ENCODE measurements at regions not wholly inside any gene's neighbourhood (a gene's known extent, or its start where the extent isn't known, plus 50 kb on each side); places are given as distances from the start of the nearest gene placed in this dataset.

GRCh38 chr9:80009204-80009603 lies 437.4 kb downstream of the TLE4 start:
- peaks cover 11% of the 10 kb centered on the region for H3K36me3 Mint-ChIP-seq
- H3K9me3 Mint-ChIP-seq = peaks cover 9% of the 10 kb centered on the region
- H3K4me3 Mint-ChIP-seq = no peak overlapping the region
- peaks cover 6% of the 10 kb centered on the region for H3K4me1 Mint-ChIP-seq
- H3K27me3 Mint-ChIP-seq = no peaks in the 10 kb centered on the region
- no peak for ATAC-seq (ENCODE audit: low read depth)
- no peak for DNase-seq (ENCODE audit: low spot score in 2 of 2)
- H3K27ac Mint-ChIP-seq = no peak overlapping the region

GRCh38 chr9:80004714-80005113 lies 432.9 kb downstream of the TLE4 start:
- ATAC-seq (ENCODE audit: low read depth) (no peak), DNase-seq (ENCODE audit: low spot score in 2 of 2) (no peak)
- peaks cover 6% of the 10 kb centered on the region for H3K9me3 Mint-ChIP-seq
- H3K27ac Mint-ChIP-seq = no peak overlapping the region
- no peaks in the 10 kb centered on the region for H3K4me1 Mint-ChIP-seq
- H3K36me3 Mint-ChIP-seq = peaks cover 1% of the 10 kb centered on the region
- H3K27me3 Mint-ChIP-seq = no peaks in the 10 kb centered on the region
- H3K4me3 Mint-ChIP-seq = no peak overlapping the region

GRCh38 chr9:79990536-79990935 lies 418.8 kb downstream of the TLE4 start:
- ATAC-seq (ENCODE audit: low read depth) (no peak), DNase-seq (ENCODE audit: low spot score in 2 of 2) (no peak)
- no peaks in the 10 kb centered on the region for H3K27me3 Mint-ChIP-seq
- no peak overlapping the region for H3K27ac Mint-ChIP-seq
- H3K36me3 Mint-ChIP-seq = peaks cover 3% of the 10 kb centered on the region
- H3K4me1 Mint-ChIP-seq = peaks cover 5% of the 10 kb centered on the region
- H3K9me3 Mint-ChIP-seq = peaks cover 4% of the 10 kb centered on the region
- no peak overlapping the region for H3K4me3 Mint-ChIP-seq

GRCh38 chr9:79989079-79989478 lies 417.3 kb downstream of the TLE4 start:
- ATAC-seq (ENCODE audit: low read depth) = no peak
- no peak overlapping the region for H3K4me3 Mint-ChIP-seq

DNA sequence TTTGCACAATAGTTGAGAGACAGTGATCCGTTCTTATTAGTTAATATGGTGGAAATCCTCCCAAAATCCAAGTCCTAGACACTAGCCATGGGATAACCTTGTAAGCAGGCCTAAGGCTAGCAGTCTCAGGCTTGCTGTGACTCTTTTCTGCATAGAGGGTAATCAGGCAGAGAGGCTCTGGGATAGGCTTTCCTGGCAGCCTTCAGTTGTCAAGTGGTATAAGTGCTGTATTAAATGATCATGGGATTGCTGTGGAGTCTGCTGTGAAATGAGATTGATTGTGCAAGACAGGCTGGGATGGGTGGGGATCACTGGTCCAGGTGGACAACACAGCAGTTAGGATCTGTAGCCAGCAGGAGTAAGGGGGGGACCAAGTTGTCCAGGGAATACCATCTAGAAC lies 416.4 kb downstream of the TLE4 start:
- Mint-ChIP-seq H3K27ac (no peak overlapping the region), H3K9me3 (no peaks in the 10 kb centered on the region), H3K4me3 (no peak overlapping the region), H3K36me3 (no peaks in the 10 kb centered on the region), H3K4me1 (peaks cover 4% of the 10 kb centered on the region), H3K27me3 (no peaks in the 10 kb centered on the region)
- ATAC-seq (ENCODE audit: low read depth) (no peak), DNase-seq (ENCODE audit: low spot score in 2 of 2) (no peak)

More at GRCh38 chr9:79989079-79989478, 417.3 kb downstream of the TLE4 start:
- Mint-ChIP-seq H3K36me3 (peaks cover 2% of the 10 kb centered on the region), H3K9me3 (peaks cover 4% of the 10 kb centered on the region), H3K27ac (no peak overlapping the region), H3K4me1 (peaks cover 4% of the 10 kb centered on the region), H3K27me3 (no peaks in the 10 kb centered on the region)
- no peak for DNase-seq (ENCODE audit: low spot score in 2 of 2)

DNA sequence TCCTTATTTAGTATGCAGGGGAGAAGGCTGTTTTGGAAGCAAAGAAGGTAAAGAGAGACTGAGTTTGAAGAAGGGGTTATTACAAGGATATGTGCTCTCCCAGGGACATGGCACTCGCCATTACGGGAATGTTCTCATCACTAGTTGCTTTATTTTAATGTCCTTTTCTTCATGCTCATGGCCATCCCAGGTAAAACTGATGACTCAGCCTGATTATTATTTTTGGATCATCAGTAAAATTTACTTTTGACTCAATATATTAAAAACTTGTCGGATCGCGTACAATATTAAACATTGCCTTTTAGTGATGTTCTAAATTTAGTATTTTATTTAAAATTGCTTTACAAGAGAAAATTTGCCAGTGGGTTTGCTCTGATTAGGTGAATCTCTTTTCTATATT lies 414.7 kb downstream of the TLE4 start:
- peaks cover 2% of the 10 kb centered on the region for H3K36me3 Mint-ChIP-seq
- no peak for ATAC-seq (ENCODE audit: low read depth)
- H3K27ac Mint-ChIP-seq = no peak overlapping the region
- DNase-seq (ENCODE audit: low spot score in 2 of 2) = no peak
- H3K9me3 Mint-ChIP-seq = peaks cover 2% of the 10 kb centered on the region
- H3K27me3 Mint-ChIP-seq = no peaks in the 10 kb centered on the region
- H3K4me3 Mint-ChIP-seq = no peak overlapping the region
- H3K4me1 Mint-ChIP-seq = peaks cover 4% of the 10 kb centered on the region

- H3K9me3 Mint-ChIP-seq = peaks cover 4% of the 10 kb centered on the region
- ATAC-seq (ENCODE audit: low read depth) (no peak), DNase-seq (ENCODE audit: low spot score in 2 of 2) (no peak)
- H3K27ac Mint-ChIP-seq = no peak overlapping the region
- H3K27me3 Mint-ChIP-seq = peaks cover 2% of the 10 kb centered on the region
- H3K36me3 Mint-ChIP-seq = peaks cover 4% of the 10 kb centered on the region
- no peak overlapping the region for H3K4me3 Mint-ChIP-seq
- peaks cover 4% of the 10 kb centered on the region for H3K4me1 Mint-ChIP-seq
Measured at GRCh38 chr9:79985772-79986171, 414.0 kb downstream of the TLE4 start.

- Mint-ChIP-seq H3K4me1 (peaks cover 4% of the 10 kb centered on the region), H3K4me3 (no peak overlapping the region), H3K36me3 (peaks cover 4% of the 10 kb centered on the region)
Measured at GRCh38 chr9:79985264-79985663, 413.5 kb downstream of the TLE4 start.

GRCh38 chr9:79984429-79985067 lies 412.8 kb downstream of the TLE4 start:
- Mint-ChIP-seq H3K4me3 (no peak overlapping the region), H3K9me3 (peaks cover 4% of the 10 kb centered on the region), H3K27ac (no peak overlapping the region), H3K36me3 (peaks cover 4% of the 10 kb centered on the region), H3K27me3 (peaks cover 2% of the 10 kb centered on the region), H3K4me1 (peaks cover 4% of the 10 kb centered on the region)
- DNase-seq (ENCODE audit: low spot score in 2 of 2) (no peak), ATAC-seq (ENCODE audit: low read depth) (no peak)

More at GRCh38 chr9:79985264-79985663, 413.5 kb downstream of the TLE4 start:
- Mint-ChIP-seq H3K9me3 (peaks cover 4% of the 10 kb centered on the region), H3K27ac (no peak overlapping the region), H3K27me3 (peaks cover 2% of the 10 kb centered on the region)
- ATAC-seq (ENCODE audit: low read depth) (no peak), DNase-seq (ENCODE audit: low spot score in 2 of 2) (no peak)

- H3K9me3 Mint-ChIP-seq = peaks cover 4% of the 10 kb centered on the region
- H3K4me1 Mint-ChIP-seq = peaks cover 4% of the 10 kb centered on the region
- DNase-seq (ENCODE audit: low spot score in 2 of 2) = no peak
- no peak for ATAC-seq (ENCODE audit: low read depth)
- H3K27ac Mint-ChIP-seq = no peak overlapping the region
- H3K4me3 Mint-ChIP-seq = no peak overlapping the region
- peaks cover 2% of the 10 kb centered on the region for H3K27me3 Mint-ChIP-seq
- peaks cover 4% of the 10 kb centered on the region for H3K36me3 Mint-ChIP-seq
Measured at GRCh38 chr9:79980432-79980831, 408.7 kb downstream of the TLE4 start.

GRCh38 chr9:79977510-79978197 lies 405.9 kb downstream of the TLE4 start:
- Mint-ChIP-seq H3K4me1 (no peaks in the 10 kb centered on the region), H3K4me3 (no peak overlapping the region), H3K36me3 (peaks cover 4% of the 10 kb centered on the region), H3K27me3 (peaks cover 2% of the 10 kb centered on the region), H3K9me3 (peaks cover 4% of the 10 kb centered on the region), H3K27ac (no peak overlapping the region)
- ATAC-seq (ENCODE audit: low read depth) (no peak), DNase-seq (ENCODE audit: low spot score in 2 of 2) (no peak)

DNA sequence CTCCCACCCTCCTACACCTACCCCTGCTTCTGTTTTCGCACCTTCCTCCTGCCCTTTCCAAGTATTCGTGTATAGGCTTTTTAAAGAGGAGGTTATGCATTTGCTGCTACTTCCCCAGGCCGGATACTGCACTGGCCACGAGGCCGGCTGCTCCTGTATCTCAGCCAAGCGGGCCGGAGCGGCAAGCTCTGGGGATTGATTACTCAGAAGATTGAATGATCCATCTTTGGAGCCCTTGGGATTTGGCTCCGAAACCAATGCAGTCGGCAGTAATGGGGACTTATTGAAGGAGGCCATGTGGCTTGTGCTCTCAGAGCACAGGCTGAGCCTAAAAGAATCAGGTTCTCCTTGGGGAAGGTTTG lies 405.3 kb downstream of the TLE4 start:
- Mint-ChIP-seq H3K4me3 (no peak overlapping the region), H3K36me3 (peaks cover 2% of the 10 kb centered on the region), H3K27me3 (peaks cover 2% of the 10 kb centered on the region), H3K9me3 (peaks cover 2% of the 10 kb centered on the region), H3K27ac (no peak overlapping the region), H3K4me1 (peaks cover 3% of the 10 kb centered on the region)
- DNase-seq (ENCODE audit: low spot score in 2 of 2) (no peak), ATAC-seq (ENCODE audit: low read depth) (no peak)

DNA sequence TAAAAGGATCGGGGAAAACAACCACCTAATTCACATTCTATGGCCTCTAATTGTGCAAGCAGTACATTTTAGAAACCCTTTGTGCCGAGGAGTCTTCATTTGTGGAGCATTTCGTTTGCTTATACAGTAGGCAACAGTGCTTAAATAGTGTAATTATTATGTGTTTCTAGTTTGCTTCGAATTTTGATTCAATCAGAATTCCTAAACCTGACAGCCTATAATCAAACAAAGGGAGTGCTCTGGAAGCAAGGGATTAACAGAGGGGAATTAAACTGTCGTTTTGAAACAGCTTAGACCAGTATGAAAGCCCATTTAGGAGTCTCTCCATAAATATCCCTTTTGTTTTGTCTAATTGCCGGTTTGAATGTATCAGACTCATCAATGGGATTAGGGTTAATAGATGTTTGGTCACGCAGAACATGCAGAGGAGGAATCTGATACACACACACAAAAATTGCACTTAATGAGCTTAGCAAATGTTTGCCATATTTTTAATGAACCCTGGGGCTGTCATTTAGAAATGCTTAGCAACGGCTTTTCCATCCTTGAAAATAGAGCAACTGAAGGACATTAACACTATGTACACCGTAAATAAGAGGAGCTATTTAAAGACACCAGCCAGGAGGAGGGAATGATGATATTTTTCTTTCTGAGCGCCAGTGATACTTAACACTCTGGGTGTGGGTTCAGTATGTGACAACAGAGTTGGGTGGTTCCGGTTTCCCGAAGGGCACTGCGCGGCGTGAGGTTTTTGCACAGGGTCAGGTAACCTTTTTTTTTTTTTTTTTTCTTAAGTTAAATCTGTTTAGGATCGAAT lies 404.7 kb downstream of the TLE4 start:
- Mint-ChIP-seq H3K36me3 (peaks cover 2% of the 10 kb centered on the region), H3K9me3 (peaks cover 2% of the 10 kb centered on the region), H3K27me3 (peaks cover 2% of the 10 kb centered on the region), H3K27ac (no peak overlapping the region), H3K4me1 (peaks cover 5% of the 10 kb centered on the region), H3K4me3 (no peak overlapping the region)
- ATAC-seq (ENCODE audit: low read depth) = no peak
- DNase-seq (ENCODE audit: low spot score in 2 of 2) = no peak

DNA sequence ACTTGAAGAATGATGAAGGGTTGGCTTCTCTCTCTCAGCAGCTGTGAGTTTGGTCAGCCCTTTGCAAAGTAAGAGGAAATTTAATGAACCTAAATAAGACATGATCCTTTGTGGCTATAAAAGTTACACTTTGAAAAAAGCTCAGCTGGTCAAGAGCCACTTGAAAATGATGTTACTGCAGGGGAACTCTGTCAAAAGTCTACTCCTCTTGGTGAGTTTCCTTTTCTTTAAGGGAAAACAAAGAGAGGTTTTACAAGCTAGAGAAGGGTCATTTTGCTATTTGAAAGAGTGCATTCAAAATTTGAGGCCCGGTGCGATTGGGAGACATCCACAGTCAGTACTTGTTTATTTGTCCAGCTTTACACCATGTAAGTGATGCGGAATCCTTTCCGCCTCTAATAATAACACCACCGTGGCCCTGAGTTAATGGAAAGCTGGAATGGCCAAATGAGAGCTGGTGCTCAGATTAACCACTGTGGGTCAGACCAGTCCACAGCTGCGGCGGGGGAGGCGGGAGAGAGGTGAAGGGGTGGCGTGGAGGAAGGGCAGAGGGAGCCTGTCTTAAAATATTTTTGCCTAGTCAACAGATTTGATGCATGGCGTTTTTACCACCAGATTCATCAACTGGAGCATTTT lies 404.0 kb downstream of the TLE4 start:
- H3K36me3 Mint-ChIP-seq = no peaks in the 10 kb centered on the region
- no peaks in the 10 kb centered on the region for H3K27me3 Mint-ChIP-seq
- peaks cover 11% of the 10 kb centered on the region for H3K4me1 Mint-ChIP-seq
- peaks cover 2% of the 10 kb centered on the region for H3K9me3 Mint-ChIP-seq
- DNase-seq (ENCODE audit: low spot score in 2 of 2) (no peak), ATAC-seq (ENCODE audit: low read depth) (no peak)
- H3K27ac Mint-ChIP-seq = no peak overlapping the region
- H3K4me3 Mint-ChIP-seq = no peak overlapping the region

Measured in memory B cell (primary cell).